IPS DF 4.7 (cell line): ENCODE measurements at regions not wholly inside any gene's neighbourhood (a gene's known extent, or its start where the extent isn't known, plus 50 kb on each side); places are given as distances from the start of the nearest gene placed in this dataset.
A peak's percentile ranks its signal among the peaks of the same experiment; 100 is the strongest.

Experiments
- DNase-seq: peaks from one replicate; pipeline ENCODE4 v3.0.0-alpha.2; 2013; ENCODE audit warnings: low spot score; ENCODE audit errors: extremely low read depth

GRCh38 chr2:17306706-17307105, 211.5 kb downstream of the RAD51AP2 start:
- DNase-seq = no peak

- DNase-seq = no peak
Measured at GRCh38 chr2:17306219-17306618, 212.0 kb downstream of the RAD51AP2 start.

GRCh38 chr2:17303521-17303920, 214.7 kb downstream of the RAD51AP2 start:
- no peak for DNase-seq

- no peak for DNase-seq
Measured at GRCh38 chr2:17303054-17303453, 215.2 kb downstream of the RAD51AP2 start.

- no peak for DNase-seq
Measured at GRCh38 chr2:17302281-17302680, 216.0 kb downstream of the RAD51AP2 start.

- peak; percentile 38 for DNase-seq
Measured at GRCh38 chr2:17301437-17301836, 216.8 kb downstream of the RAD51AP2 start.

GRCh38 chr2:17299891-17300540, 218.2 kb downstream of the RAD51AP2 start:
- no peak for DNase-seq

- no peak for DNase-seq
Measured at GRCh38 chr2:17298453-17298852, 219.8 kb downstream of the RAD51AP2 start.

- no peak for DNase-seq
Measured at GRCh38 chr2:17296686-17297085, 221.6 kb downstream of the RAD51AP2 start.

- DNase-seq = no peak
Measured at GRCh38 chr2:17289669-17290068, 228.6 kb downstream of the RAD51AP2 start.

GRCh38 chr2:17287183-17287582, 231.1 kb downstream of the RAD51AP2 start:
- no peak for DNase-seq

- no peak for DNase-seq
Measured at GRCh38 chr2:17282826-17283225, 235.4 kb downstream of the RAD51AP2 start.

GRCh38 chr2:17282245-17282644, 236.0 kb downstream of the RAD51AP2 start:
- DNase-seq = no peak

GRCh38 chr2:17276220-17276619, 242.0 kb downstream of the RAD51AP2 start:
- no peak for DNase-seq

- DNase-seq = no peak
Measured at GRCh38 chr2:17272652-17273525, 245.4 kb downstream of the RAD51AP2 start.

- no peak for DNase-seq
Measured at GRCh38 chr2:17272170-17272569, 246.1 kb downstream of the RAD51AP2 start.

GRCh38 chr2:17271416-17271815, 246.8 kb downstream of the RAD51AP2 start:
- DNase-seq = no peak

GRCh38 chr2:17270894-17271293, 247.3 kb downstream of the RAD51AP2 start:
- no peak for DNase-seq

- DNase-seq = no peak
Measured at GRCh38 chr2:17263570-17263968, 254.7 kb downstream of the RAD51AP2 start.

GRCh38 chr2:17262854-17263569, 255.2 kb downstream of the RAD51AP2 start:
- no peak for DNase-seq

- DNase-seq = no peak
Measured at GRCh38 chr2:17259613-17260012, 258.6 kb downstream of the RAD51AP2 start.

- DNase-seq = no peak
Measured at GRCh38 chr2:17258861-17259260, 259.4 kb downstream of the RAD51AP2 start.
